HCT116 (cell line): ENCODE measurements at regions not wholly inside any gene's neighbourhood (a gene's known extent, or its start where the extent isn't known, plus 50 kb on each side); places are given as distances from the start of the nearest gene placed in this dataset.

Experiments used
- ATAC-seq: fragments of 200-7000 bp; cut with Tn5 transposase; 2 replicates; pipeline ENCODE4 v1.9.1; 2020; ENCODE audit warnings: mild to moderate bottlenecking, moderate library complexity
- BruUV-seq: library from RNA; stranded (reverse); fragments of 400-500 nt; replicated peaks from 2 replicates; lab custom pipeline; 2021; lab: Mats Ljungman, UMichigan
- CTCF ChIA-PET: fragments of 300-600 bp; sonication (Branson Sonifier 250); formaldehyde crosslinking; loops from one replicate; lab custom pipeline; 2021; ENCODE audit warnings: antibody characterized with exemption; lab: Charles Lee
- POLR2A ChIA-PET: fragments of 300-600, 350-600 bp; sonication (Branson Sonifier 250); formaldehyde crosslinking; loops from one replicate; lab custom pipeline; 2021; ENCODE audit warnings: antibody characterized with exemption; lab: Charles Lee
- RAD21 ChIA-PET, 2 experiments: fragments of 300-600 bp; sonication (Branson Sonifier 250); formaldehyde crosslinking; loops; one replicate each; lab custom pipeline; 2023; ENCODE audit warnings: low total read pairs in 2 of 2; ENCODE audit not compliant: uncharacterized antibody in 2 of 2, unreplicated experiment in 2 of 2, low non-redundant PET in 1 of 2; lab: Charles Lee
- DNase-seq: peaks from one replicate; pipeline ENCODE4 v3.0.0-alpha.2; 2010; ENCODE audit warnings: low read depth, low spot score
- H2AFZ ChIP-seq: fragments of 200-600 bp; shearing (Covaris generic), sonication (generic); 2 replicates; pipeline ENCODE4 v1.6.1; 2017; ENCODE audit warnings: low read depth, mixed run types, mixed read lengths, antibody characterized with exemption, low read length; ENCODE audit not compliant: poor library complexity, severe bottlenecking
- H3K27ac ChIP-seq: 2 replicates; pipeline ENCODE4 v1.5.1; 2012; ENCODE audit warnings: low read depth, low read length
- H3K27me3 ChIP-seq: fragments of 200-600 bp; sonication (generic); 2 replicates; pipeline ENCODE4 v1.6.1; 2016; ENCODE audit warnings: mixed run types, low read length, mixed read lengths; ENCODE audit not compliant: insufficient read depth
- H3K36me3 ChIP-seq, 2 experiments: fragments of 200-500 bp in 1 of 2; fragments of 200-600 bp in 1 of 2; sonication (Bioruptor generic) in 1 of 2; sonication (generic) in 1 of 2; 2 replicates each; pipeline versions ENCODE4 v1.5.1 to v1.6.1; 2014 to 2016; ENCODE audit warnings: low read length in 2 of 2, inconsistent platforms in 1 of 2, mixed read lengths in 1 of 2, mixed run types in 1 of 2; ENCODE audit not compliant: insufficient read depth in 2 of 2, control insufficient read depth in 1 of 2
- H3K4me1 ChIP-seq, 2 experiments: fragments of 200-600 bp in 1 of 2; sonication (generic) in 1 of 2; 2 replicates each; pipeline versions ENCODE4 v1.5.1 to v1.6.1; 2012 to 2017; ENCODE audit warnings: low read length in 2 of 2, inconsistent platforms in 1 of 2, mild to moderate bottlenecking in 1 of 2, mixed read lengths in 1 of 2, mixed run types in 1 of 2, moderate library complexity in 1 of 2; ENCODE audit not compliant: insufficient read depth in 2 of 2, control insufficient read depth in 1 of 2
- H3K4me2 ChIP-seq: fragments of 200-600 bp; sonication (generic); 2 replicates; pipeline ENCODE4 v1.6.1; 2017; ENCODE audit warnings: mixed run types, low read length, mixed read lengths
- H3K4me3 ChIP-seq, 2 experiments: fragments of 200-600 bp in 1 of 2; sonication (generic) in 1 of 2; replicated peaks in 1 of 2; 2 replicates each; pipeline ENCODE4 v1.5.1; 2011 to 2016; ENCODE audit warnings: low read length in 2 of 2, control low read depth in 1 of 2, low read depth in 1 of 2, mild to moderate bottlenecking in 1 of 2, mixed read lengths in 1 of 2, mixed run types in 1 of 2
- H3K79me2 ChIP-seq: fragments of 200-600 bp; sonication (generic); 2 replicates; pipeline ENCODE4 v1.6.1; 2017; ENCODE audit warnings: mild to moderate bottlenecking, mixed run types, low read length, moderate library complexity, mixed read lengths; ENCODE audit not compliant: insufficient read depth
- H3K9ac ChIP-seq: fragments of 200-600 bp; sonication (generic); 2 replicates; pipeline ENCODE4 v1.6.1; 2016; ENCODE audit warnings: low read length, mixed read lengths
- H3K9me2 ChIP-seq: fragments of 200-600 bp; sonication (generic), shearing (Covaris generic); 2 replicates; pipeline ENCODE4 v1.6.1; 2017; ENCODE audit warnings: mixed run types, mild to moderate bottlenecking, moderate library complexity; ENCODE audit not compliant: insufficient read depth
- H3K9me3 ChIP-seq, 2 experiments: fragments of 200-500 bp in 1 of 2; fragments of 200-600 bp in 1 of 2; sonication (Bioruptor generic) in 1 of 2; sonication (generic) in 1 of 2; 2 replicates each; pipeline ENCODE4 v1.6.1; 2014 to 2017; ENCODE audit warnings: low read length in 2 of 2, mixed read lengths in 2 of 2, inconsistent platforms in 1 of 2, low read depth in 1 of 2, mild to moderate bottlenecking in 1 of 2, mixed run types in 1 of 2, moderate library complexity in 1 of 2; ENCODE audit not compliant: control insufficient read depth in 1 of 2, insufficient read depth in 1 of 2
- H4K20me1 ChIP-seq: fragments of 200-600 bp; sonication (generic), shearing (Covaris generic); 2 replicates; pipeline ENCODE4 v1.6.1; 2017; ENCODE audit warnings: mixed run types, mild to moderate bottlenecking, moderate library complexity; ENCODE audit not compliant: insufficient read depth
- ATF3 ChIP-seq: IDR thresholded peaks from 2 replicates; pipeline ENCODE4 v1.6.1; 2012
- CEBPB ChIP-seq: IDR thresholded peaks from 2 replicates; pipeline ENCODE4 v1.6.1; 2012; ENCODE audit warnings: low read depth
- CTCF ChIP-seq, 3 experiments: fragments of 200-600 bp in 1 of 3; sonication (generic) in 1 of 3; IDR thresholded peaks in 2 of 3; conservative IDR thresholded peaks in 1 of 3; 2 replicates each; pipeline ENCODE4 v1.5.1; 2012 to 2017; ENCODE audit warnings: low read depth in 2 of 3, low read length in 2 of 3, antibody characterized with exemption in 1 of 3, borderline replicate concordance in 1 of 3, control low read depth in 1 of 3, mild to moderate bottlenecking in 1 of 3, mixed read lengths in 1 of 3, mixed run types in 1 of 3, moderate library complexity in 1 of 3; ENCODE audit not compliant: insufficient read depth in 1 of 3
- EGR1 ChIP-seq: IDR thresholded peaks from 2 replicates; pipeline ENCODE4 v1.6.1; 2012; ENCODE audit warnings: low read depth
- ELF1 ChIP-seq: IDR thresholded peaks from 2 replicates; pipeline ENCODE4 v1.6.1; 2012; ENCODE audit warnings: low read depth, borderline replicate concordance
- EZH2 ChIP-seq: fragments of 200-600 bp; sonication (generic); IDR thresholded peaks from 2 replicates; pipeline ENCODE4 v1.6.1; 2017; ENCODE audit warnings: antibody characterized with exemption, mixed run types
- EZH2phosphoT487 ChIP-seq: fragments of 200-600 bp; IDR thresholded peaks from 2 replicates; pipeline ENCODE4 v1.6.1; 2018; ENCODE audit warnings: antibody characterized with exemption, borderline replicate concordance
- JUND ChIP-seq: IDR thresholded peaks from 2 replicates; pipeline ENCODE4 v1.6.1; 2012
- MAX ChIP-seq: IDR thresholded peaks from 2 replicates; pipeline ENCODE4 v1.6.1; 2012
- POLR2AphosphoS5 ChIP-seq: IDR thresholded peaks from 2 replicates; pipeline ENCODE4 v1.6.1; 2011; ENCODE audit warnings: mild to moderate bottlenecking, low read depth, low read length, moderate library complexity
- RAD21 ChIP-seq: IDR thresholded peaks from 2 replicates; pipeline ENCODE4 v1.6.1; 2012; ENCODE audit warnings: low read depth, mild to moderate bottlenecking
- REST ChIP-seq: IDR thresholded peaks from 2 replicates; pipeline ENCODE4 v1.6.1; 2012; ENCODE audit warnings: low read depth
- SIN3A ChIP-seq: IDR thresholded peaks from 2 replicates; pipeline ENCODE4 v1.6.1; 2012; ENCODE audit warnings: low read depth
- SP1 ChIP-seq: IDR thresholded peaks from 2 replicates; pipeline ENCODE4 v1.6.1; 2012; ENCODE audit warnings: low read depth
- TCF7L2 ChIP-seq: IDR thresholded peaks from 2 replicates; pipeline ENCODE4 v1.7.0; 2011; ENCODE audit warnings: borderline replicate concordance, inconsistent platforms; ENCODE audit not compliant: insufficient read depth, insufficient read length; ENCODE audit errors: extremely low read depth
- YY1 ChIP-seq: IDR thresholded peaks from 2 replicates; pipeline ENCODE4 v1.6.1; 2011; ENCODE audit warnings: low read length, low read depth, moderate library complexity, mild to moderate bottlenecking; ENCODE audit not compliant: insufficient replicate concordance; ENCODE audit errors: extremely low read depth
- ZBTB33 ChIP-seq: IDR thresholded peaks from 2 replicates; pipeline ENCODE4 v1.6.1; 2011; ENCODE audit warnings: mild to moderate bottlenecking, low read length, moderate library complexity; ENCODE audit not compliant: insufficient replicate concordance; ENCODE audit errors: extremely low read depth
- ZFX ChIP-seq: fragments of 450-650 bp; IDR thresholded peaks from 2 replicates; pipeline ENCODE4 v1.6.1; 2017
- ZNF274 ChIP-seq: fragments of 200-500 bp; sonication (Bioruptor generic); IDR thresholded peaks from 2 replicates; pipeline ENCODE4 v1.6.1; 2014; ENCODE audit warnings: mild to moderate bottlenecking, low read depth, low read length, inconsistent platforms
- intact Hi-C: fragments of 100-400 bp; cut with micrococcal nuclease; formaldehyde crosslinking; loops from 2 replicates; pipeline ENCODE4 v1.10.0; 2022

- no peaks in the 10 kb centered on the region for H3K4me1 ChIP-seq
- TF ChIP-seq POLR2AphosphoS5: no peak
- no peak for TF ChIP-seq ZNF274
- no peak for TF ChIP-seq EGR1
- TF ChIP-seq SP1: no peak
- TF ChIP-seq RAD21: no peak
- no peak for TF ChIP-seq EZH2
- no peak for TF ChIP-seq ATF3
- no peak for TF ChIP-seq ZFX
- TF ChIP-seq YY1: no peak
- TF ChIP-seq ELF1: no peak
- TF ChIP-seq SIN3A: no peak
- no peak for TF ChIP-seq EZH2phosphoT487
- no peak for TF ChIP-seq JUND
- TF ChIP-seq MAX: no peak
- no peak for TF ChIP-seq REST
- no peak for TF ChIP-seq CTCF (IDR thresholded peaks at IDR 0.05 in 2 of 3, conservative IDR thresholded peaks at IDR 0.05 in 1 of 3; ENCODE audit: borderline replicate concordance in 1 of 3, insufficient read depth in 1 of 3, low read depth in 2 of 3, low read length in 2 of 3)
- TF ChIP-seq CEBPB: no peak
- TF ChIP-seq ZBTB33: no peak
- no peak for TF ChIP-seq TCF7L2
- no peaks in the 10 kb centered on the region for H3K79me2 ChIP-seq
- no peak overlapping the region for H3K4me2 ChIP-seq
- H3K27me3 ChIP-seq: no peaks in the 10 kb centered on the region
- no peaks in the 10 kb centered on the region for H4K20me1 ChIP-seq
- no peaks in the 10 kb centered on the region for H3K9me2 ChIP-seq
- H3K9ac ChIP-seq: no peak overlapping the region
- no peak overlapping the region for H3K27ac ChIP-seq
- H3K36me3 ChIP-seq: no peaks in the 10 kb centered on the region
- H2AFZ ChIP-seq: no peak overlapping the region
- H3K9me3 ChIP-seq: peaks cover 17 to 46% of the 10 kb centered on the region in 2 experiments; a peak in 2 of 4 replicates
- ChIA-PET RAD21 (no interaction called here), CTCF (no interaction called here), POLR2A (no interaction called here)
- intact Hi-C loops: no loop called here
- no peak for DNase-seq
- no peak overlapping the region for H3K4me3 ChIP-seq
- no peak for ATAC-seq
- no TSS peak for BruUV-seq
These were observed 755.2 kb upstream of the ADAMTS5 start for GRCh38 chr21:27722095-27722494.
